OCI-LY7 (cell line): ENCODE measurements at regions not wholly inside any gene's neighbourhood (a gene's known extent, or its start where the extent isn't known, plus 50 kb on each side); places are given as distances from the start of the nearest gene placed in this dataset.

ENCODE experiments used
- BruUV-seq: library from RNA; stranded (reverse); fragments of 400-500 nt; replicated peaks from 2 replicates; lab custom pipeline; 2021; lab: Mats Ljungman, UMichigan
- CTCF ChIA-PET: fragments of 300-600 bp; sonication (Branson Sonifier 250); formaldehyde crosslinking; loops from one replicate; lab custom pipeline; 2022; ENCODE audit warnings: antibody characterized with exemption; ENCODE audit not compliant: unreplicated experiment; lab: Charles Lee
- POLR2A ChIA-PET: fragments of 300-600 bp; sonication (Branson Sonifier 250); formaldehyde crosslinking; loops from one replicate; lab custom pipeline; 2022; ENCODE audit warnings: antibody characterized with exemption; lab: Charles Lee
- DNase-seq: peaks from one replicate; pipeline ENCODE4 v3.0.0-alpha.2; 2015; ENCODE audit warnings: low spot score
- H2AFZ ChIP-seq: fragments of 200-600 bp; sonication (generic), shearing (Covaris generic); 2 replicates; pipeline ENCODE4 v1.6.1; 2014; ENCODE audit warnings: mild to moderate bottlenecking, antibody characterized with exemption, low read length, moderate library complexity
- H3K27ac ChIP-seq: fragments of 200-600 bp; sonication (generic); 2 replicates; pipeline ENCODE4 v1.5.1; 2014; ENCODE audit warnings: mixed run types, low read depth, mild to moderate bottlenecking, moderate library complexity, low read length, inconsistent platforms; ENCODE audit not compliant: poor library complexity, severe bottlenecking
- H3K36me3 ChIP-seq: fragments of 200-600 bp; sonication (generic); 2 replicates; pipeline ENCODE4 v1.6.1; 2014; ENCODE audit warnings: mild to moderate bottlenecking, antibody characterized with exemption, low read length, moderate library complexity, mixed read lengths; ENCODE audit not compliant: insufficient read depth
- H3K4me1 ChIP-seq: fragments of 200-600 bp; sonication (generic); 2 replicates; pipeline ENCODE4 v1.5.1; 2014; ENCODE audit warnings: mild to moderate bottlenecking, low read length; ENCODE audit not compliant: insufficient read depth, poor library complexity, severe bottlenecking
- H3K4me2 ChIP-seq: fragments of 200-600 bp; sonication (generic); 2 replicates; pipeline ENCODE4 v1.6.1; 2014; ENCODE audit warnings: mild to moderate bottlenecking, low read length
- H3K4me3 ChIP-seq: fragments of 200-600 bp; sonication (generic); 2 replicates; pipeline ENCODE4 v1.5.1; 2014; ENCODE audit warnings: mild to moderate bottlenecking, low read depth, low read length; ENCODE audit not compliant: poor library complexity, severe bottlenecking
- H3K79me2 ChIP-seq: fragments of 200-600 bp; sonication (generic); 2 replicates; pipeline ENCODE4 v1.6.1; 2016; ENCODE audit warnings: low read depth, mild to moderate bottlenecking, low read length, moderate library complexity, mixed read lengths; ENCODE audit not compliant: insufficient read depth
- H3K9me2 ChIP-seq: fragments of 200-600 bp; sonication (generic); 2 replicates; pipeline ENCODE4 v1.6.1; 2016; ENCODE audit warnings: mild to moderate bottlenecking, low read length, mixed read lengths; ENCODE audit not compliant: insufficient read depth
- H3K9me3 ChIP-seq: fragments of 200-600 bp; sonication (generic); 2 replicates; pipeline ENCODE4 v1.6.1; 2014; ENCODE audit warnings: mild to moderate bottlenecking, mixed run types, low read length, mixed read lengths
- H4K20me1 ChIP-seq: fragments of 200-600 bp; sonication (generic); 2 replicates; pipeline ENCODE4 v1.6.1; 2014; ENCODE audit warnings: mild to moderate bottlenecking, antibody characterized with exemption, low read length, moderate library complexity, mixed read lengths; ENCODE audit not compliant: insufficient read depth
- CTCF ChIP-seq: fragments of 200-600 bp; sonication (generic); conservative IDR thresholded peaks from 2 replicates; pipeline ENCODE4 v1.5.1; 2014; ENCODE audit warnings: mild to moderate bottlenecking, antibody characterized with exemption, low read length, moderate library complexity, mixed read lengths
- EZH2phosphoT487 ChIP-seq: fragments of 200-600 bp; sonication (generic); IDR thresholded peaks from 2 replicates; pipeline ENCODE4 v1.6.1; 2018; ENCODE audit warnings: low read depth, borderline replicate concordance, mild to moderate bottlenecking, mixed run types, antibody characterized with exemption, low read length, moderate library complexity, mixed read lengths
- intact Hi-C: fragments of 100-400 bp; cut with micrococcal nuclease; formaldehyde crosslinking; loops from one replicate; pipeline ENCODE4 v1.10.0; 2022; ENCODE audit not compliant: unreplicated experiment

GRCh38 chr2:149931486-149931885, 343.9 kb upstream of the MMADHC start:
- ChIA-PET CTCF (no interaction called here), POLR2A (no interaction called here)
- no peak for DNase-seq
- intact Hi-C loops, result no loop called here
- H3K9me3 ChIP-seq, result no peaks in the 10 kb centered on the region
- no peak overlapping the region for H2AFZ ChIP-seq
- H3K27ac ChIP-seq, result no peak overlapping the region
- no TSS peak for BruUV-seq
- H3K4me1 ChIP-seq, result no peaks in the 10 kb centered on the region
- no peak overlapping the region for H3K4me3 ChIP-seq
- H3K79me2 ChIP-seq, result no peaks in the 10 kb centered on the region
- H3K36me3 ChIP-seq, result no peaks in the 10 kb centered on the region
- H3K9me2 ChIP-seq, result no peaks in the 10 kb centered on the region
- no peaks in the 10 kb centered on the region for H4K20me1 ChIP-seq
- TF ChIP-seq CTCF, result no peak
- H3K4me2 ChIP-seq, result no peak overlapping the region

DNA sequence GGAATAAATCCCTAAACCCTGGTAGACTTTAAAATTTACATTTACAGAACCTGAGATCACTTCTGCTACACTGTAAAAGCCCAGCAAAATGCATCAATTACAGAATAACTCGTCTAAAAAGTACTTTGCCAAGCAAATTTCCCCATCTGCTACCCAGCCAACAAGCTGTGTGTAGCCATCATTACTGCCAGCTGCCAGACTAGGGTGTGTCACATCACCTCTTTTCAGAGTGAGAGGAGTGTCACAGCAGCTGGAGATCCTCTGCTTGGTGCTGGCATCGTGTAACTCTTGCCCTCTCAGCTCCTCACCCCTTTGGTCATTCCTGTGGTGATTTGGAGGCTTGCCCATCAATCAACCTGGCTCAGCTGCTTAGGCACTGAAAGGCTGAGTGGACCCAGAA, 340.4 kb upstream of the MMADHC start:
- Histone ChIP-seq H3K4me2 (no peak overlapping the region), H4K20me1 (no peaks in the 10 kb centered on the region), H3K79me2 (no peaks in the 10 kb centered on the region), H3K4me3 (no peak overlapping the region), H3K9me3 (no peaks in the 10 kb centered on the region), H3K27ac (no peak overlapping the region), H2AFZ (no peak overlapping the region), H3K4me1 (no peaks in the 10 kb centered on the region), H3K9me2 (no peaks in the 10 kb centered on the region), H3K36me3 (no peaks in the 10 kb centered on the region)
- no TSS peak for BruUV-seq
- POLR2A ChIA-PET, result interaction anchor here (1.1 kb wide), 1 partner anchor 10 kb away, joined by 4 read pairs; no protein-coding TSS in a partner anchor
- CTCF ChIA-PET, result no interaction called here
- DNase-seq, result no peak
- TF ChIP-seq CTCF, result no peak
- TF ChIP-seq EZH2phosphoT487, result no peak
- intact Hi-C loops, result no loop called here

GRCh38 chr2:149926149-149926548, 338.6 kb upstream of the MMADHC start:
- CTCF ChIA-PET, result no interaction called here
- BruUV-seq, result no TSS peak
- H3K27ac ChIP-seq, result no peak overlapping the region
- TF ChIP-seq EZH2phosphoT487, result no peak
- TF ChIP-seq CTCF, result no peak
- no peaks in the 10 kb centered on the region for H3K9me2 ChIP-seq
- no peaks in the 10 kb centered on the region for H3K79me2 ChIP-seq
- POLR2A ChIA-PET, result interaction anchor here (0.8 kb wide), 1 partner anchor 11 kb away, joined by 3 read pairs; no protein-coding TSS in a partner anchor
- intact Hi-C loops, result no loop called here
- no peaks in the 10 kb centered on the region for H3K4me1 ChIP-seq
- no peak for DNase-seq
- no peak overlapping the region for H2AFZ ChIP-seq
- no peak overlapping the region for H3K4me2 ChIP-seq
- H3K36me3 ChIP-seq, result no peaks in the 10 kb centered on the region
- H3K9me3 ChIP-seq, result no peaks in the 10 kb centered on the region
- H4K20me1 ChIP-seq, result no peaks in the 10 kb centered on the region
- H3K4me3 ChIP-seq, result no peak overlapping the region
